B cell (primary cell): ENCODE measurements at regions not wholly inside any gene's neighbourhood (a gene's known extent, or its start where the extent isn't known, plus 50 kb on each side); places are given as distances from the start of the nearest gene placed in this dataset.

Experiments
- ATAC-seq: fragments of 200-7000 bp; cut with Tn5 transposase; one replicate; pipeline ENCODE4 v1.10.0; 2021; ENCODE audit warnings: low read depth, mild to moderate bottlenecking, moderate number of reproducible peaks, moderate library complexity
- CTCF ChIA-PET: fragments of 350-600 bp; sonication (Branson Sonifier 250); formaldehyde crosslinking; loops from one replicate; lab custom pipeline; 2021; ENCODE audit warnings: antibody characterized with exemption, inconsistent platforms; lab: Charles Lee
- POLR2A ChIA-PET: fragments of 350-600 bp; sonication (Branson Sonifier 250); formaldehyde crosslinking; loops from one replicate; lab custom pipeline; 2021; ENCODE audit warnings: antibody characterized with exemption; lab: Charles Lee
- DNase-seq: peaks from one replicate; pipeline ENCODE4 v3.0.0; 2013
- H2AFZ ChIP-seq: 2 replicates; pipeline ENCODE4 v1.6.1; 2012; ENCODE audit warnings: mild to moderate bottlenecking, low read depth, low read length; ENCODE audit not compliant: insufficient read depth, poor library complexity, severe bottlenecking
- H3K27ac ChIP-seq, 2 donors: 1 replicate in 1 of 2; 2 replicates in 1 of 2; pipeline ENCODE4 v1.5.1; 2012 to 2013; ENCODE audit warnings: low read length in 2 of 2, mild to moderate bottlenecking in 2 of 2, moderate library complexity in 1 of 2
- H3K27me3 ChIP-seq, 4 experiments: fragments of 200-600 bp in 1 of 4; sonication (generic) in 1 of 4; replicated peaks in 1 of 4; 1 replicate in 2 of 4; 2 replicates in 2 of 4; pipeline versions ENCODE4 v1.6.1 to v1.7.0; 2013 to 2016; ENCODE audit warnings: low read length in 3 of 4, mild to moderate bottlenecking in 2 of 4, mixed read lengths in 1 of 4, moderate library complexity in 1 of 4; ENCODE audit not compliant: insufficient read depth in 4 of 4, control insufficient read depth in 3 of 4; ENCODE audit errors: control extremely low read depth in 1 of 4
- H3K36me3 ChIP-seq, 2 experiments: replicated peaks in 1 of 2; 1 replicate in 1 of 2; 2 replicates in 1 of 2; pipeline versions ENCODE4 v1.6.1 to v1.7.1; 2013; ENCODE audit warnings: low read length in 1 of 2; ENCODE audit not compliant: insufficient read depth in 2 of 2, control insufficient read depth in 1 of 2; ENCODE audit errors: control extremely low read depth in 1 of 2, extremely low read depth in 1 of 2
- H3K4me1 ChIP-seq, 2 donors: fragments of 200-600 bp in 1 of 2; sonication (generic) in 1 of 2; 1 replicate in 1 of 2; 2 replicates in 1 of 2; pipeline versions ENCODE4 v1.5.1 to v1.6.1; 2013 to 2017; ENCODE audit warnings: low read length in 2 of 2; ENCODE audit not compliant: control insufficient read depth in 2 of 2, insufficient read depth in 2 of 2
- H3K4me2 ChIP-seq: replicated peaks from 2 replicates; pipeline ENCODE3; 2012; ENCODE audit warnings: mild to moderate bottlenecking, low read depth, low read length; ENCODE audit not compliant: poor library complexity, severe bottlenecking
- H3K4me3 ChIP-seq, 5 experiments: fragments of 200-600 bp in 1 of 5; sonication (generic) in 1 of 5; 1 replicate in 3 of 5; 2 replicates in 2 of 5; pipeline versions ENCODE4 v1.5.1 to v1.7.0; 2011 to 2016; ENCODE audit warnings: low read length in 4 of 5, mild to moderate bottlenecking in 4 of 5, low read depth in 2 of 5, control low read depth in 1 of 5, moderate library complexity in 1 of 5; ENCODE audit not compliant: insufficient read depth in 1 of 5; ENCODE audit errors: control extremely low read depth in 1 of 5, extremely low read depth in 1 of 5
- H3K79me2 ChIP-seq: fragments of 200-600 bp; sonication (generic); one replicate; pipeline ENCODE4 v1.6.0; 2016; ENCODE audit warnings: low read length; ENCODE audit not compliant: control insufficient read depth, insufficient read depth
- H3K9ac ChIP-seq: fragments of 200-600 bp; sonication (generic); 2 replicates; pipeline ENCODE4 v1.6.1; 2017; ENCODE audit warnings: mild to moderate bottlenecking, low read length, moderate library complexity
- H3K9me3 ChIP-seq, 3 donors: one replicate each; pipeline versions ENCODE4 v1.6.1 to v1.7.1; 2013; ENCODE audit warnings: low read length in 2 of 3; ENCODE audit not compliant: control insufficient read depth in 2 of 3, insufficient read depth in 1 of 3; ENCODE audit errors: control extremely low read depth in 1 of 3
- H4K20me1 ChIP-seq: 2 replicates; pipeline ENCODE4 v1.6.0; 2012; ENCODE audit warnings: mild to moderate bottlenecking, low read length; ENCODE audit not compliant: insufficient read depth, control insufficient read depth, poor library complexity, severe bottlenecking
- H3K27ac Mint-ChIP-seq: one replicate; pipeline ENCODE4 v1.8.0; 2021; ENCODE audit warnings: mixed read lengths
- H3K27me3 Mint-ChIP-seq: one replicate; pipeline ENCODE4 v1.8.0; 2021; ENCODE audit warnings: mixed read lengths
- H3K4me1 Mint-ChIP-seq: one replicate; pipeline ENCODE4 v1.8.0; 2021; ENCODE audit warnings: mixed read lengths
- H3K4me3 Mint-ChIP-seq: one replicate; pipeline ENCODE4 v1.8.0; 2021; ENCODE audit warnings: mixed read lengths
- H3K9me3 Mint-ChIP-seq: one replicate; pipeline ENCODE4 v1.8.0; 2022; ENCODE audit warnings: mixed read lengths; ENCODE audit not compliant: insufficient read depth
- EZH2 ChIP-seq: IDR thresholded peaks from 2 replicates; pipeline ENCODE4 v1.6.1; 2012; ENCODE audit warnings: borderline replicate concordance, low read depth, mild to moderate bottlenecking, moderate library complexity, low read length; ENCODE audit not compliant: insufficient read depth, poor library complexity, severe bottlenecking
- WGBS: methylation state at CpG from one replicate; pipeline ENCODE4 v1.1.5; 2013; ENCODE audit warnings: missing lambda C conversion rate; ENCODE audit not compliant: insufficient coverage; 5-methylcytosine and 5-hydroxymethylcytosine counted together
- intact Hi-C: fragments of 100-400 bp; cut with micrococcal nuclease; formaldehyde crosslinking; loops from one replicate; pipeline ENCODE4 v1.10.0; 2022
- TF ChIP-seq, protein P1 (sequence below): fragments of 200-600 bp; IDR thresholded peaks from one replicate; pipeline ENCODE4 v1.8.0; 2022; ENCODE audit warnings: antibody characterized with exemption, mild to moderate bottlenecking

DNA sequence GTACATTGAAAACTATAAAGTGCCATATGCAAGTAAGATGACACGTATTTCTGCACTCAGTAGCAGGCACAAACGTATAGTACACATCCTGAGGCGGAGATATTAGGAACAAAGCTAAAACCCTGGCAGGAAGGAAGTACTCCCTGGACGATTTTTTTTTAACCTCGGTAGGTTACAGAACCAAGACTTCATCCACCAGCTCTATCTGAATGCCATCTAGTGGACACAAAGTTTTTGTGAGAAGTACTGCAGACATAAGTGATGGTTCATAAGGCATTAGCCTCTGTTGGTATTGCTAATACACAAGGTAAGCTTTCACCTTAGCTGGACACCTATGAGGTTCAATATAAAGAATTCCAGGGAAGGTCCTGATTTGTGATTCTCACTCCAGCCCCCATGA, 83.0 kb upstream of the CCDC196 start:
- no peak overlapping the region for H3K27ac Mint-ChIP-seq
- DNase-seq (peak; percentile 8), ATAC-seq (no peak)
- CTCF ChIA-PET = interaction anchor here (1.2 to 1.8 kb wide), 3 partner anchors 8 to 43 kb away, joined by 3 to 11 read pairs (median 6); no protein-coding TSS in a partner anchor
- no peak overlapping the region for H3K4me3 Mint-ChIP-seq
- TF ChIP-seq, protein P1, sequence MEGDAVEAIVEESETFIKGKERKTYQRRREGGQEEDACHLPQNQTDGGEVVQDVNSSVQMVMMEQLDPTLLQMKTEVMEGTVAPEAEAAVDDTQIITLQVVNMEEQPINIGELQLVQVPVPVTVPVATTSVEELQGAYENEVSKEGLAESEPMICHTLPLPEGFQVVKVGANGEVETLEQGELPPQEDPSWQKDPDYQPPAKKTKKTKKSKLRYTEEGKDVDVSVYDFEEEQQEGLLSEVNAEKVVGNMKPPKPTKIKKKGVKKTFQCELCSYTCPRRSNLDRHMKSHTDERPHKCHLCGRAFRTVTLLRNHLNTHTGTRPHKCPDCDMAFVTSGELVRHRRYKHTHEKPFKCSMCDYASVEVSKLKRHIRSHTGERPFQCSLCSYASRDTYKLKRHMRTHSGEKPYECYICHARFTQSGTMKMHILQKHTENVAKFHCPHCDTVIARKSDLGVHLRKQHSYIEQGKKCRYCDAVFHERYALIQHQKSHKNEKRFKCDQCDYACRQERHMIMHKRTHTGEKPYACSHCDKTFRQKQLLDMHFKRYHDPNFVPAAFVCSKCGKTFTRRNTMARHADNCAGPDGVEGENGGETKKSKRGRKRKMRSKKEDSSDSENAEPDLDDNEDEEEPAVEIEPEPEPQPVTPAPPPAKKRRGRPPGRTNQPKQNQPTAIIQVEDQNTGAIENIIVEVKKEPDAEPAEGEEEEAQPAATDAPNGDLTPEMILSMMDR = no peak
- no peak for TF ChIP-seq EZH2
- WGBS = 5% methylated on average over 3 of the region's 5 CpGs
- Histone ChIP-seq H3K79me2 (no peaks in the 10 kb centered on the region), H3K9ac (no peak overlapping the region), H3K27ac (no peak overlapping the region), H3K27me3 (no peaks in the 10 kb centered on the region), H2AFZ (no peak overlapping the region), H3K4me2 (no peak overlapping the region), H3K9me3 (no peaks in the 10 kb centered on the region), H3K4me3 (no peak overlapping the region), H4K20me1 (no peaks in the 10 kb centered on the region), H3K36me3 (no peaks in the 10 kb centered on the region), H3K4me1 (no peaks in the 10 kb centered on the region)
- no peaks in the 10 kb centered on the region for H3K27me3 Mint-ChIP-seq
- H3K9me3 Mint-ChIP-seq = no peaks in the 10 kb centered on the region
- peaks cover 4% of the 10 kb centered on the region for H3K4me1 Mint-ChIP-seq
- intact Hi-C loops = no loop called here
- POLR2A ChIA-PET = no interaction called here

- Mint-ChIP-seq H3K27ac (no peak overlapping the region), H3K9me3 (no peaks in the 10 kb centered on the region), H3K27me3 (no peaks in the 10 kb centered on the region), H3K4me1 (peaks cover 4% of the 10 kb centered on the region), H3K4me3 (no peak overlapping the region)
- H3K36me3 ChIP-seq = no peaks in the 10 kb centered on the region
- H3K27me3 ChIP-seq = no peaks in the 10 kb centered on the region
- no peaks in the 10 kb centered on the region for H4K20me1 ChIP-seq
- no peak for TF ChIP-seq EZH2
- TF ChIP-seq, protein P1 = no peak
- intact Hi-C loops = no loop called here
- ChIA-PET POLR2A (no interaction called here), CTCF (interaction anchor here (1.4 to 1.8 kb wide), 2 partner anchors 9 to 44 kb away, joined by 6 to 11 read pairs; no protein-coding TSS in a partner anchor)
- no peak overlapping the region for H2AFZ ChIP-seq
- no peak overlapping the region for H3K4me2 ChIP-seq
- H3K27ac ChIP-seq = no peak overlapping the region
- WGBS = 85% methylated on average over 2 of the region's 3 CpGs
- H3K79me2 ChIP-seq = no peaks in the 10 kb centered on the region
- H3K9ac ChIP-seq = no peak overlapping the region
- DNase-seq (no peak), ATAC-seq (no peak)
- no peak overlapping the region for H3K4me3 ChIP-seq
- no peaks in the 10 kb centered on the region for H3K4me1 ChIP-seq
- H3K9me3 ChIP-seq = no peaks in the 10 kb centered on the region
Measured at GRCh38 chr14:66404051-66404545, 82.1 kb upstream of the CCDC196 start.
